ENCODE measurements at regions not wholly inside any gene's neighbourhood (a gene's known extent, or its start where the extent isn't known, plus 50 kb on each side); places are given as distances from the start of the nearest gene placed in this dataset.
"Not testable (repeated sequence)": the region's sequence is repeated elsewhere in the genome, so short reads cannot be mapped to it uniquely, and the experiment has no call there.

GRCh38 chr5:86546044-86546443 is 71.7 kb upstream of the COX7C start:
- Histone ChIP-seq H3K4me1 (no peaks in the 10 kb centered on the region), H3K27ac (no peak overlapping the region), H3K36me3 (no peaks in the 10 kb centered on the region), H3K9me3 (no peaks in the 10 kb centered on the region), H3K27me3 (no peaks in the 10 kb centered on the region), H3K4me3 (no peak overlapping the region)
- ATAC-seq, result no peak
- TF ChIP-seq CTCF (IDR thresholded peaks at IDR 0.05), result no peak
- TF ChIP-seq POLR2AphosphoS5 (IDR thresholded peaks at IDR 0.05), result no peak
- TF ChIP-seq POLR2A (IDR thresholded peaks at IDR 0.05), result no peak
- TF ChIP-seq EP300 (IDR thresholded peaks at IDR 0.05), result no peak
- 25 to 50% methylated on average over 2 of the region's 2 CpGs for WGBS, 2 donors (ENCODE audit: low coverage in 1 of 2)

GRCh38 chr5:86546582-86546981 is 71.2 kb upstream of the COX7C start:
- Histone ChIP-seq H3K4me3 (no peak overlapping the region), H3K27ac (no peak overlapping the region), H3K9me3 (no peaks in the 10 kb centered on the region), H3K4me1 (no peaks in the 10 kb centered on the region), H3K36me3 (no peaks in the 10 kb centered on the region), H3K27me3 (no peaks in the 10 kb centered on the region)
- WGBS, 2 donors (ENCODE audit: low coverage in 1 of 2), result 78 to 80% methylated on average over 4 of the region's 4 CpGs
- ATAC-seq, result no peak
- TF ChIP-seq POLR2AphosphoS5 (IDR thresholded peaks at IDR 0.05) (no peak), POLR2A (IDR thresholded peaks at IDR 0.05) (no peak), EP300 (IDR thresholded peaks at IDR 0.05) (no peak), CTCF (IDR thresholded peaks at IDR 0.05) (no peak)

- TF ChIP-seq EP300 (IDR thresholded peaks at IDR 0.05) (no peak), POLR2AphosphoS5 (IDR thresholded peaks at IDR 0.05) (no peak), CTCF (IDR thresholded peaks at IDR 0.05) (no peak), POLR2A (IDR thresholded peaks at IDR 0.05) (no peak)
Observed at GRCh38 chr5:86554638-86555037, 63.1 kb upstream of the COX7C start.

GRCh38 chr5:86557920-86558319 is 59.8 kb upstream of the COX7C start:
- no peak overlapping the region for H3K27ac ChIP-seq
- no peaks in the 10 kb centered on the region for H3K27me3 ChIP-seq
- no peaks in the 10 kb centered on the region for H3K4me1 ChIP-seq
- peaks cover 0 to 7% (median 0%) of the 10 kb centered on the region in 3 donors for H3K9me3 ChIP-seq
- ATAC-seq, result no peak
- H3K36me3 ChIP-seq, result no peaks in the 10 kb centered on the region
- no peak overlapping the region for H3K4me3 ChIP-seq
- no peak for TF ChIP-seq CTCF (IDR thresholded peaks at IDR 0.05)
- TF ChIP-seq EP300 (IDR thresholded peaks at IDR 0.05), result no peak
- no peak for TF ChIP-seq POLR2A (IDR thresholded peaks at IDR 0.05)
- TF ChIP-seq POLR2AphosphoS5 (IDR thresholded peaks at IDR 0.05), result no peak

More at GRCh38 chr5:86554638-86555037, 63.1 kb upstream of the COX7C start:
- H3K4me1 ChIP-seq, result no peaks in the 10 kb centered on the region
- H3K36me3 ChIP-seq, result no peaks in the 10 kb centered on the region
- no peak overlapping the region for H3K4me3 ChIP-seq
- ATAC-seq, result no peak
- 79 to 84% methylated on average over 1 of the region's 1 CpG for WGBS, 2 donors (ENCODE audit: low coverage in 1 of 2)
- no peaks in the 10 kb centered on the region for H3K27me3 ChIP-seq
- H3K9me3 ChIP-seq, result peaks cover 0 to 7% (median 0%) of the 10 kb centered on the region in 3 donors
- no peak overlapping the region for H3K27ac ChIP-seq

GRCh38 chr5:86565197-86565789 is 52.4 kb upstream of the COX7C start:
- Histone ChIP-seq H3K36me3 (no peaks in the 10 kb centered on the region), H3K9me3 (no peaks in the 10 kb centered on the region), H3K4me1 (no peaks in the 10 kb centered on the region), H3K4me3 (no peak overlapping the region), H3K27me3 (no peaks in the 10 kb centered on the region), H3K27ac (no peak overlapping the region)
- no peak for ATAC-seq
- WGBS, 2 donors (ENCODE audit: low coverage in 1 of 2), result 78 to 81% methylated on average over 8 of the region's 8 CpGs
- TF ChIP-seq POLR2A (IDR thresholded peaks at IDR 0.05) (no peak), POLR2AphosphoS5 (IDR thresholded peaks at IDR 0.05) (no peak), EP300 (IDR thresholded peaks at IDR 0.05) (no peak), CTCF (IDR thresholded peaks at IDR 0.05) (no peak)

- H3K9me3 ChIP-seq, H3K36me3 ChIP-seq, H3K4me1 ChIP-seq, ATAC-seq, H3K27ac ChIP-seq, H3K4me3 ChIP-seq, H3K27me3 ChIP-seq: not testable (repeated sequence)
- no CpG with 5 or more reads among the region's 3 CpGs for WGBS, 2 donors (ENCODE audit: low coverage in 1 of 2)
Observed at GRCh38 chr5:86566030-86566429, 51.7 kb upstream of the COX7C start.

Measured in gastroesophageal sphincter (tissue), 4 donors.